ENCODE measurements at regions not wholly inside any gene's neighbourhood (a gene's known extent, or its start where the extent isn't known, plus 50 kb on each side); places are given as distances from the start of the nearest gene placed in this dataset.
A peak's percentile ranks its signal among the peaks of the same experiment; 100 is the strongest.

DNA sequence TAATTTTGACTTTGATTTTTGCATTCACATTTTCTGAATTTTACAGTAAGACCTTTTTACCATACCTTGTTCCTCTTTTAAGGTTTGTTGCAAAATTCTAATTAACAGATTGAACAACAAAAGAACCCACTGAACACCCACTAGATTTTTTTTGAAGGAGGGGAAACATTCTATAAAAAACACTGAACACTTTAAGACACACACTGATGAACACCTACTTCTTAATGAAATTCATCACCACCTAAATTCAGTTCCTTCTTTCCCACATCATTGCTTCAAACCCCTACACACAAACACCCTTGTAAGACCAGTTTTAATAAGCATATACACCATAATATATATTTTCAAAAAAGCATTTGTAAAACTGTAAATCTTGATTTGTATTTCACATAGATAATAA, 559.0 kb upstream of the MEF2C start:
- DNase-seq = no peak

DNA sequence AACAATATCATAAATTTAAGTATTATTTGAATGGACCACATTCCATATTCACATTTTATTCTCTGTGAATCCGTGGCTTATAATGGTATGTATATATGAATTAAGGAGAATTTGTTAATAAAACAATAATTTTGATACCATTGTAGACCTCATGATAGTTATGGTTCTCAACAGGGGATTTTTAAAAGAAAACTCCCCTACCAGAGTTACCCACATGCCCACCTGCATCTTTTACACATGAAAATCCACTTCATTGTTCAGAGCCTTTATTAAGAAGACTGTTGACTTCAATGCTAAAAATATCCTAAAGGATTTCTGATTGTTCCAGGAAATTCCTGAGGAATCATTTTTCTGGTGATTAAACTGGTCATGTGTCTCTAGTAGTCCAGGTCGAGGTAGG, 557.7 kb upstream of the MEF2C start:
- DNase-seq = no peak

DNA sequence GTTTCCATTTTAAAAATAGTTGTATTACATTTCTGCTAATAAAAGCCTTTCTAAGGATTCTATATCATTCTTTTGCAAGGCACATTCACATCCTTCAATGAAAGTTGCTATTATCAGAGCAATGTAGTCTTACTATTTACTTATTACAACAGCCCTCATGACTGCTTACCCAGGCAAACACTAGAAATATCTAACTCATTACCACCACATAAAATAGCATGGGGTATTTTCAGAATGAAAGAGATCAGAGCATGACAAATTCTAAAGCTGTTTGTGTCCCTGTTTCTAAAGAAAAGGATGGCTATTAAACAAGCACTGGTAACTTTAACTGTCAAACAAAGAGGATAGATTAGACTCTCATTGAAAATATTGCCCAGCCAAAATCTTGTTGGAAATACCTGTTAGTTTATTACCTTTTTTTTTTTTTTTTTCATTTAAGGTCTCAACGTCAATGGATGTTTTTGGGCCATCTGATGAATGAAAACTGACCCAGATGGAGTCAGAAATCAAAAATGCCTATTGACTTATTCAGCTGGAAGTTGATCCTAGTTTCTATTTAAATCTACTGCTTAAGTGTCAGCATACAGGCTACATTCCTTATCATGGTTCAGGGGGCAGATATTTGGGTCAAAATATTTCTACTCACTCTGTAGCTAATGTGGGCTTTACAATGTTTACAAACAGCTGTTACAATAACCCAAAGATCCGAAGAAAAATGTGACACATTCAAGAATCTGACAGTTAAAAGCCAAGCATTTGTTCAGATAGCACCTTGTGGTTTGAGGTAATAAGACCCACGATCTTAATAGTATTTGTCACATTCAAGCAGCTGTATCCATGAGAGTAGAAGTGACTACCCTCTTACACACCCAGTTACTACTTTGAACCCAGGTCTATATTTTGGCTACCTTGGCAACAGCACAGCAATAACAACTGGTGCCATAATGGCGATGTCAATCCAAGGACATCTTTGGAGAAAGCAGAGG, 554.8 kb upstream of the MEF2C start:
- DNase-seq = peak; percentile 80

DNA sequence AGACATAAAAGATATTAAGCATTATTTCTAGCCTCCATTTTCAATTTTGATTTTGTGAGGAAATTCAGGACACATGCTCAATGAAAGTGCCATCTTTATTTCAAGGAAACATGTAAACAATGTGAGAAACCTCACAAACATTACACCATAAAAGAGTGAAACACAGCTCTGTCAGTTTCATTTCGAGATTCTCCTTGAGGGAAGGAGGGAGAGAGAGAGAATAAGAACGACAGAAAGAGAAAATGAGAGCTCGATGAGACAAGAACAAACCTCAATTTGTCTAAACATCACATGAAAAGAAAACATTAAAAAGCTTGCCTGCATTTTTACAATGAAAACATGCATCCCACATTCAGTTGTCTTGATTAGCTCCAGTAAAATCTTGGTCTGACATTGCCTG, 553.5 kb upstream of the MEF2C start:
- no peak for DNase-seq

DNA sequence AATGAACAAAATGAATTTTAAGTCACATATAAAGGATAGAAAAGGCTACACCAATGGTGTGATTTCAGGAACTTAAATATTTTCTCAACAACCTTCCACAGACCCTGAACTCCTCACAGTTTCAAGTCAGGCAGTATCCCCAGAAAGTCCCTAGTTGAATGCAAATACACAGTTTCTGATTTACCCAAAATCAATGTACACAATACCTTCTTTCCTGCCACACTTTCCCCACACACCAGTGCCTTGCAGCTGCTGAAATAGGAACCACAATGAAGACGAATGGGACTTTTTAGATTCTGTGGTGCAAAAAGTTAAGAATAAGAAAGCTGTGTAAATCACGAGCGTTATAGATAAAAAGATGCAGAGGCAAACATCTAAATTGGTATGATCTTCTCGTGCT, 552.4 kb upstream of the MEF2C start:
- no peak for DNase-seq

DNA sequence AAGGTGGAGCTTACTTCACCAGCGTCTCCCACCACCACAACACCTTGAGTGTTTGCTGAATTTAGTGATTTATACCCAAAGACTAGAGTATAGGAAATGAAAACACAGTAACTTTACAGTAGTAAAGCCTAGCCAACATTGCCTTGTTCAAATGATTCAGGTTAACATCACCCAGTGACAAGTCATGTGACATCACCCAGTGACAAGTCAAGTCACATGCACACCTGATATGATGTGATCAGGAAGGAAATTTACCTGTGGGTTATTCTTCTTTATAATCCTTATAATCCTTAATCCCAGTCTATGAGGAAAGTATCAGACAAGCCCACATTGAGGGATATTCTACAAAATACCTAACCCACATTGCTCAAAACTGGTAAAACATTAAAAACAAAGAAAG, 545.6 kb upstream of the MEF2C start:
- DNase-seq = no peak

DNA sequence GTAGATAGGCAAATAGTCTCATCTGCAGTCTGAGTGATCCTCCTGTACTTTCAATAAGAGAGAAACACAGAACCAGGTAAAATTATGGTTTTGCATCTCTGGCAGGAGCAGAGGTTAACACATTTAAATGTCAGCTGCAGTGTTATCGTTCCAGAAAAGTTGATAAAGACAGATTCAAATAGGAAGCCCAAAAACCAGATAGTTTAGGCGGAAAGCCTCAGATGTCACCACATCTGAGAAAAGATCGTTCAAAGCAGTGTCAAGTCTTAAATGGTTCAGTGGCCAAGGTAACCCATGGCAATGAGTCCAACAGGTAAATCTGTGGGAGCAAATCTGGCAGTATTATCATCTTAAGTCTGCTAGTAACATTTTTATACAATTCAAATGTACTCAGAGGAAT, 542.1 kb upstream of the MEF2C start:
- no peak for DNase-seq

DNA sequence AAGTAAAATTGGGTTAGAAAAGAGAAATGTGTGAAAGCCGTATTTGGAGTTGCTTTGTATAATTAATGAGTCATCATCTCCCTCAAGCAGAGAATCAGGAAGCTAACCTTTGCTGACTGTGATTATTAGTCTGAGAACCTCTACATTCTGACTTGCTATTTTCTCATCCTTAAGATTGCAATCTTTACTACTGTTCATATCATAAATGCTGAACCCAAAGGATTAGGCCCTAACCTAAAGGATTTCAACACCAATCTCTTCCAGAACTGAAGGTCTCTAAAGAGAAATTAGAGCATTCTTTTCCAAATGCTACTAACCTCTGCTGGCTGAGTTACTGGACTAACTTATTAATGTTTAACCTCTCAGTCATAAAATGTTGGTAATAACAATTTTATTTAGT, 538.1 kb upstream of the MEF2C start:
- no peak for DNase-seq

DNA sequence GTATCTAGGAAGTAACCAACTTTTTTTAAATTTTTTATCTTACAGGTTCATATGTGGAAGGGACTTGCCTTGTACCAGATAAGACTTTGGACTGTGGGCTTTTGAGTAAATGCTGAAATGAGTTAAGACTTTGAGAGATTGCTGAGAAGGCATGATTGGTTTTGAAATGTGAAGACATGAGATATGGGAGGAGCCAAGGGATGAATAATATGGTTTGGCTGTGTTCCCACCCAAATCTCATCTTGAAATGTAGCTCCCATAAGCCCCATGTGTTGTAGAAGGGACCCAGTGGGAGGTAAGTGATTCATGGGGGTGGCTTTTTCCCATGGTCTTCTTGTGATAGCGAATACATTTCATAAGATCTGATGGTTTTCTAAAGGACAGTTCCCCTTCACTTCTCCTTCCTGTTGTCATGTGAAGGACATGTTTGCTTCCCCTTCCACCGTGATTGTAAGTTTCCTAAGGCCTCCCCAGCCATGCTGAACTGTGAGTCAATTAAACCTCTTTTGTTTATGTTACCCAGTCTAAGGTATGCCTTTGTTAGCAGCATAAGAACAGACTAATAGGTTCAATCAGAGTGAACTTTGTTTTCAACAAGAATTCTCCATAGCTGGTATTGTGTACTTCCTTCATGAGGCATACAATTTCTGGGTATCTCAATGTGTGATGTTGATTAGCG, 535.6 kb upstream of the MEF2C start:
- no peak for DNase-seq

DNA sequence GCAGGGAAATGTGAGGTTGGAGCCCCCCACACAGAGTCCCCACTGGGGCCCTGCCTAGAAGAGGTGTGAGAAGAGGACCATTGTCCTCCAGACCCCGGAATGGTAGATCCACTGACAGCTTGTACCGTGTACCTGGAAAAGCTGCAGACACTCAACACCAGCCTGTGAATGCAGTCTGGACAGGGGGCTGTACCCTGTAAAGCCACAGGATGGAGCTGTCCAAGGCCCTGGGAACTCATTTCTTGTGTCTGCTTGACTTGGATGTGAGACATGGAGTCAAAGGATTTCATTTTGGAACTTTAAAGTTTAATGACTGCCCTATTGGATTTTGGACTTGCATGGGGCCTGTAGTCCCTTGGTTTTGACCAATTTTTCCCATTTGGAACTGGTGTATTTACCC, 535.0 kb upstream of the MEF2C start:
- no peak for DNase-seq

DNA sequence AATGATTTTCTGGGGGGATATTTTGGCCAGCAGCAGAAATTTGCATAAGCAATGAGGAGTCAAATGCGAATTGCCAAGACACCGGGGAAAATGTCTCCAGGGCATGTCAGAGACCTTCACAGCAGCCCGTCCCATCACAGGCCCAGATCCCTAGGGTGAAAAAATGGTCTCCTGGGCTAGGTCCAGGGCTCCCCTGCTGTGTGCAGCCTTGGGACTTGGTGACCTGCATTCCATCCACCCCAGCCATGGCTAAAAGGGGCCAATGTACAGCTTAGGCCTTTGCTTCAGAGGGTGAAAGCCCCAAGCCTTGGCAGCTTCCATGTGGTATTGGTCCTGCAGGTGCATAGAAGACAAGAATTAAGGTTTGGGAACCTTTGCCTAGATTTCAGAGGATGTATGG, 534.5 kb upstream of the MEF2C start:
- no peak for DNase-seq

DNA sequence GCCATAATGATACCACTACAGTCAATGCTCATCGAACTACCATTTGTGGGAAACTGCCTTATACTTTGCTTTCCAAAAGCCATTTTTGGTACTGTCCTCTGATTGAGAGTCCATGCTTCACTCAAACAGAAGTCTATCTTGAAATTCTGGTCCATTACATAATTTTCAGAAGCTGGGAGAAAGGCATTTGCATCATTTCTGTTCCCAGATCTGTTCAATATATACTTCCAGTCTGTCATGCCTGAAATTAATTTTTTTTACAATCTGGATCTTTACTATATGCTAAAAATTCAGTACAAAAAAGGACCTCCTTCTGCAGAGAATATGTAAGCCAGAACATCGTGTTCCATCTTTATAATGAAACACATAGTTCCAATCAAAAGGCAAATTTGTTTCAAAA, 528.9 kb upstream of the MEF2C start:
- DNase-seq = no peak

DNA sequence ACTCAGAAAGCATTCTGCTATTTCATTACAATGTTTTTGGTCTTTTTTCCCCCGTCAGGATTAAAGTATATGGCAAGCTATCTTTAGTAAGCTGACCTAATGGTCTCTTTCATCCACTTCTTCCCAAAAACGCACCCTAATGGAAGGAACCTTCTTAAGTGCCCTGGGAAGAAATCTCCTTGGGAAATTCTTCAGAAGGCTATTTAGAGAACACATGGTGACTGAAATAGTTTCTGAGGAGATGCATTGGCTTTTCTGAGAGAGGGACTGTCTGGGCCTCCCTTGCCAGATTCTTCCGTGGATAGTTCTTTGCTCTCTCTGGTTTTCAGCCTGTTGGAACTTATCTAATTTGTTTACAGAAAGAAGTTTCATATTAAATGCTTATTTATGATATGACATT, 524.1 kb upstream of the MEF2C start:
- no peak for DNase-seq

DNA sequence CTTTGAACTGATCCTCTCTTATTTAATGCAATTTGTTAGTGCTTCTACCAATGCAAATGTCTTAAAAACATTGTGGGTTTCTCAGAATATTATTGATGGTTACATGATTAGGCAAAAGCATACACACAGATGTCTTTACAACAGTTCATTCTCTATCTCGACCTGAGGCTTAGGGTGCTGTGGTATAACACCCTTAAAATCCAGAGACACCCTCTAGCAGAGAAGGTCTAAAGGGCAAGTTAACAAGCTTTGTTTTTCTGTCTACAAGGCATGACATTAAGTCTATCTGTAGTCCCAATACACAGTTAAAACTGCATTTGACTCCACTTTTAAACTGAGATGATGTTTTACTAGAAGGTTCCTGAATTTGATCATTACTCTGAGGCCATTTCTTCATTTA, 518.7 kb upstream of the MEF2C start:
- no peak for DNase-seq

DNA sequence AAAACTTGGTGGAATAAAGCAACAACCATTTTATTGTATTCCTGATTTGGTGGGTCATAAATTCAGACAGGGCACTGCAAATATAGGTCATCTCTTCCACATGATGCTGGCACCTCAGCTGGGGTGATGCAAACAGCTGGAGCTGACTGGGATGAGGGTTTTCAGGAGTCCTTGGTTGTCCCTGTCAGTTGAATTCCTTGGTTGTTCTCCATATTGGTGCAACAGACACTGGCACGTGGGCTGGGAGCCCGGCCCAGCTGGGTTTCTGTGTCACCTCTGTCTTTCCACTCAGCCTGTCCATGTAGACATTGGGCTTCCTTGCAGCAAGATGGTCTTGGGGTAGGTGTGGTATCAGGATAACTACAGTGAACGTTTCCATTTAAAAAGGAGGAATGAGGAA, 518.0 kb upstream of the MEF2C start:
- DNase-seq = no peak

DNA sequence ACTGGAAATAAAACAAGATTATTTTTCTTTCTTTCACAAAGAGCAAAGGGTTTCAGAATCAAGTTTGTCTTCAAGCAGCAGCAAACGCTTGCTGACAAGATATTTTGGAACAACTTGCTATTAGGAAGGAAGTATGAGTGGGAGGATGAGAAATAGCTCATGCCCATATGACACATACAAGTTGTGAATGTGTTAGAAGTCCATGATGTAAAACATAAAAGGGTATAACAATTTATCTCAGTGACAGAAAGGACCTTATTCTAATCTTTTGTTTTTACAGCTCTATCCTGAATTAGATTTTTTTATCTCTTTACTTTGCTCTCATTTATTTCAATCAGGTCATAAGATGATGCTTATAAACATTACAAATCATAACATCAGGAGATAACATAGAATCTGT, 516.6 kb upstream of the MEF2C start:
- DNase-seq = no peak

DNA sequence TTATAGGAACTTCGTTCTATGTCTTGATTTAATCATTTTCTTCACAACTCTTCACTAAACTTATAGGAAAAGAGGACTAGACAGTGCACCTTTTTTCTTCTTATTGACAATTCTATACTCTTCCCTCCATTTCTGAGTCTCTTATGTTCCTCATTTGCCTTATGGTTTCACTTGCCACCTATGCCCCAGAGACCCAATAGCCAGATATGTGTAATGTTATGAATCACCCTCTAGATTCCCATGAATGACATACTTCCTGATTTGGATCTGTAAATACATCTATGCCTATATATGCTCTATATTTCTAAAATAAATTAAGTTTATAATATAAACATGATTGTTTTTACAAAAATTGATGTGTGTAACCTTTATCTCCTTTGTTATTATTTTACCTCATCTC, 514.1 kb upstream of the MEF2C start:
- no peak for DNase-seq

DNA sequence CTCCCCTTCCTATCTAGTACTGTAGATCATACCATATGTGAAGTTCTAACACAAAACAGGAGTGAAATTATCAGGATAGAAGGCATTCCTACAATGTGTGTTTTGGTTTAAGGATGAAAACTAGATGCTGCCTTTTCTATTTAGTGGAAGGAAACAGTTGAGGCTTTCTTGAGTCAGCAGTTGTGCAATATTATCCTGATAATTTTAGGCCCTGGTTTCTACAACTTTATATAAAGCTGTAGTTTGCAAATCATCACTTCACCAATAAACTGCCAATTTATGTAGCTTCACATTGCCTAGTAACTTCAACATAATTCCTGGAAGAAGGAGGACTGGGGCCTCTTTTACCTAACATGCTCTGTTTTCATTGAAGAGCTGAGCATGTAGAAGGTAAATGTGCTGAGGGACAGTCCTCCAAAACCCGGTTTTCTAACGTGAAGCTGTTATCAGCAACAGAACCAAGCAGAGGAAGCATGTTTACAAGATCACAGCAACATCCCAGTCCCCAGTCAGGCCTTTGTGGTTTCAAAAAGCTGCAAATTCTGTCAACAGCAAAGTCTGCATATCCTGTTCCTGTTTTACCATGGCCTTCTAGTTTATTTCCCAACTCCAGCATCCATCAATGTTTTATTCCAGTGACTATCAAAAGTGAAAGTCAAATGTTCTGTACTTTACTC, 513.4 kb upstream of the MEF2C start:
- no peak for DNase-seq

DNA sequence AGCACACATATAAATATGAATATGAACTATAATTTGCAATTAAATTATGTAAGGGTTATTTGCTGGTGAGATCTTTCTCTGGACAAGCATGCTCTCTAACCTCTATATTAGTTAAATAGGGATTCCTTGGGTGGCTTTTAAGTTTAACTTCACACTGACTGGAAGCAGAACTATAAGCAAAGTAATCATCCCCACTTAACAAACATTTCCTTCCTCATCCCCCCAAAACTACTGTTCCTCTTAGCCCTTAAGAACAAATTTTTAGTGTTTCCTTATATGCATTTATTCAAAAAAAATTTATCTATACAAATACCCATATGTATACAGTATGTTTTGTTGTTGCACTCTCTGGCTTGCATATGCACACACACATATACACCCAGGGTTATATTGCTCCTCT, 512.1 kb upstream of the MEF2C start:
- no peak for DNase-seq

DNA sequence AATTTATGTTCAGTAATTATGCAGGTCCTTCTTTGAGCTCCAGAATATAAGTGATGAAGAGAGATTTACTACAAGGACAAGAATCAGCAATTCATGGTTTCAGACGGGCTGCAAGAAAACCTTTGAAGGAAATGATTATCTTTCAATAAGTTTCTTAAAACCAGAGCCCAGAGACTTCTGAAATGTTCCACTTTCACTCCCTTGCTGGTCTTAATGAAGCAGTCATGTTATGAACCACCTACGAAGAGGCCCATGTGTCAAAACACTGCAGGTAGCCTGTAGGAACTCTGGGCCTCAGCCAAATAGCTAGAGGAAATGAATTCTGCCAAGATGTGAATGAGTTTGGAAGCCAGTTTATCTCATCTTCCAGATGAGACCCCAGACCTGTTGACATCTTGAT, 505.9 kb upstream of the MEF2C start:
- DNase-seq = no peak

DNA sequence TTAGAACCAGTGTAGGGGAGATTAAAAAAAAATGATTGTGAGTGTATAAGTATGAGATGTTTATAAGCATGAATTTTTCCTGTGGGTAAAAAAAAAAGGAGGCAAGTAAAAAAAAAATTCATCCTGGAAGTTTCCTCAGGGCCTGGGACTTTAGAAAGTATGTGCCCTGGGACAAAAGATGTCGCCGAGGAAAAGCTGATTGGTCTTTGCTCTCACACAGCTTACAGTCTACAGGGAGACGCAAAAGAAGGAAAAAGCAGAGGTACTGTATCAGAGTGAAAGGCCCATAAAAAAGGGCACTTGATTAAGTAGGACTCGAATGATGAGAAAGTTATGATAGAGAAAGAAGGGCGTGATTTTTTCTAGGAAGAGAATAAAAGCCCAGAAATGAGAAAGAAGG, 501.4 kb upstream of the MEF2C start:
- no peak for DNase-seq

DNA sequence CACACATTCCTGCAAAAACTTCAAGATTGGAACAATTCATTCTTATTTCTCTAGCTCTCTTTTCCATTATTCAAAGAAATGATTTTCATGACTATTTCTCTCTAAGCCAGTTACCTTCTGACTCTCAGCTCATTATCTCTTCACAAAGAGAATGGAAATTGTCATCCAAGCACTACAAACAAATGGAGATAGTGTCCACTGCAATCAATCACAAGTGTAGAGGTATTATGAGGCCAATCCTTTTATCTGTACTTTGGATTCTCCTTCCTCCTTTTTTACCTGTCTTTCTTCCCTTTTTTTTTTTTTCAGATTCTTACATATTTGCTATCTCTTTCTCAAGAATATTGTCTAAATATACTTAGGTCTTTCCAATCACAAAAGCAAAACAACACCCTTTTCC, 497.7 kb upstream of the MEF2C start:
- DNase-seq = no peak

DNA sequence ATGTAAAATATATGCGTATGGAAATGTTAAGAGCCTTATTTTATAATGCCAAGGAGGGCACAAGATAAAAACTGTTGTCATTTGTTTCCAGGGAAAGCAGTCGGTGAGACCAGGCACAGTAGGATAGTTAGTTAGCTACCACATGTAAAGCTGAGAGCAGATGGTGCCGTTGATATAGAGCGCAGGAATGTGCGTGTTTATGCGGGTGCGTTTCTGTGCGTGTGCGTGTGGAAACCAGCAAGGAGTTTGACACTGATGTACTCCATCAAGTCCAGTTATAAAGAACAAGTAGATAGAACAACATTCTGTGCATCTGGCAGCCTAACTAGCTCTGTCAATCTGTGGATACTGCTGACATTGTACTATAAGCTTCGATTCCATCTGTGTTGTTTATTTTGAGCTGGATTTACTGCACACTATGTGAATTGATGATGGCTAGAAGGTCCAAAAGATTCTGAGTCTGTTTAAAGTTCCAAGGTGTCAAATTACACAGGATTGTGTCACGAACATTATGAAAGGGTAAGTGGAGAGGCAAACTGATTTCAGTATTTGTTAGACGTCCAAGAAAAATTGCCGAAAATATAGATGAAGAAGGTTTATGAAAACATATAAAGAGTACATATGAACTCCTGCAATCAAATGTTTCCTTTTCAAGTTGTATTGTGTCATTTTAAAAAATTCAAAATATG, 494.9 kb upstream of the MEF2C start:
- peak; percentile 10 for DNase-seq
